RWPE2 (cell line): ENCODE measurements at regions not wholly inside any gene's neighbourhood (a gene's known extent, or its start where the extent isn't known, plus 50 kb on each side); places are given as distances from the start of the nearest gene placed in this dataset.

Experiments
- ATAC-seq: fragments of 200-7000 bp; cut with Tn5 transposase; 3 replicates; pipeline ENCODE4 v1.9.1; 2021; ENCODE audit warnings: low read depth
- DNase-seq: peaks from one replicate; pipeline ENCODE4 v3.0.0-alpha.2; 2020; ENCODE audit warnings: low spot score
- H3K27ac ChIP-seq: fragments of 450-650 bp; 2 replicates; pipeline ENCODE4 v1.5.1; 2017; ENCODE audit warnings: mild to moderate bottlenecking; ENCODE audit not compliant: poor library complexity, severe bottlenecking
- H3K27me3 ChIP-seq: fragments of 250-450 bp; sonication (Bioruptor Pico); 2 replicates; pipeline ENCODE4 v1.5.1; 2021; ENCODE audit warnings: mild to moderate bottlenecking, moderate library complexity; ENCODE audit not compliant: insufficient read depth, poor library complexity, severe bottlenecking
- H3K36me3 ChIP-seq: fragments of 250-450 bp; sonication (Bioruptor Pico); 2 replicates; pipeline ENCODE4 v1.5.1; 2020; ENCODE audit warnings: low read depth, mild to moderate bottlenecking, moderate library complexity
- H3K4me1 ChIP-seq: fragments of 250-450 bp; sonication (Bioruptor Pico); 2 replicates; pipeline ENCODE4 v1.5.1; 2021; ENCODE audit warnings: mild to moderate bottlenecking, moderate library complexity; ENCODE audit not compliant: insufficient read depth, poor library complexity, severe bottlenecking
- H3K4me3 ChIP-seq: fragments of 250-450 bp; sonication (Bioruptor Pico); 2 replicates; pipeline ENCODE4 v1.5.1; 2021; ENCODE audit warnings: mild to moderate bottlenecking, moderate library complexity; ENCODE audit not compliant: severe bottlenecking
- H3K9me3 ChIP-seq: fragments of 250-450 bp; sonication (Bioruptor Pico); 2 replicates; pipeline ENCODE4 v1.5.1; 2021; ENCODE audit warnings: mild to moderate bottlenecking, moderate library complexity; ENCODE audit not compliant: severe bottlenecking
- TF ChIP-seq, protein P1 (sequence below): fragments of 450-650 bp; IDR thresholded peaks from one replicate; pipeline ENCODE4 v1.5.1; 2017; ENCODE audit warnings: mild to moderate bottlenecking, moderate library complexity; ENCODE audit not compliant: poor library complexity, severe bottlenecking

DNA sequence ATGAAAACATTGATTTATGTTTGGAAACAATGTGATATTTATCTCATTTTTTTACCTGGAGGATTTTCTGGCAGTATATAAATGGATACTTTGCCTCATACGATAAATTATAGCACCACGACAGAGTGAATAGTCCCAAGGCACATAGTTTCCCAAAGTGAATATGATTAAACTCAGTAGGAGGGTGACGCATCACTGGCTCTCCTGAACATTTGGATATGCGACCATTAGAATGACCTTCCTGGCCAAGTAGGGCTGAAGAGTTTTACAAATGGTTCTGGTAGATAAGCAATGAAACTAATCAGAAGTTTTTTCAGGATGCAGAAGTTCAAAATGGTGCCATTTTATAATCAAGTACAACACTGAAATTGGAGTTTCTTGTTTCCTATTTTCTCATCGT is 397.7 kb downstream of the AASDHPPT start:
- ATAC-seq (no peak), DNase-seq (no peak)
- no peak overlapping the region for H3K27ac ChIP-seq
- no peaks in the 10 kb centered on the region for H3K27me3 ChIP-seq
- H3K4me3 ChIP-seq = no peak overlapping the region
- TF ChIP-seq, protein P1, sequence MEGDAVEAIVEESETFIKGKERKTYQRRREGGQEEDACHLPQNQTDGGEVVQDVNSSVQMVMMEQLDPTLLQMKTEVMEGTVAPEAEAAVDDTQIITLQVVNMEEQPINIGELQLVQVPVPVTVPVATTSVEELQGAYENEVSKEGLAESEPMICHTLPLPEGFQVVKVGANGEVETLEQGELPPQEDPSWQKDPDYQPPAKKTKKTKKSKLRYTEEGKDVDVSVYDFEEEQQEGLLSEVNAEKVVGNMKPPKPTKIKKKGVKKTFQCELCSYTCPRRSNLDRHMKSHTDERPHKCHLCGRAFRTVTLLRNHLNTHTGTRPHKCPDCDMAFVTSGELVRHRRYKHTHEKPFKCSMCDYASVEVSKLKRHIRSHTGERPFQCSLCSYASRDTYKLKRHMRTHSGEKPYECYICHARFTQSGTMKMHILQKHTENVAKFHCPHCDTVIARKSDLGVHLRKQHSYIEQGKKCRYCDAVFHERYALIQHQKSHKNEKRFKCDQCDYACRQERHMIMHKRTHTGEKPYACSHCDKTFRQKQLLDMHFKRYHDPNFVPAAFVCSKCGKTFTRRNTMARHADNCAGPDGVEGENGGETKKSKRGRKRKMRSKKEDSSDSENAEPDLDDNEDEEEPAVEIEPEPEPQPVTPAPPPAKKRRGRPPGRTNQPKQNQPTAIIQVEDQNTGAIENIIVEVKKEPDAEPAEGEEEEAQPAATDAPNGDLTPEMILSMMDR = no peak
- H3K4me1 ChIP-seq = peaks cover 10% of the 10 kb centered on the region
- no peaks in the 10 kb centered on the region for H3K36me3 ChIP-seq
- H3K9me3 ChIP-seq = no peaks in the 10 kb centered on the region

DNA sequence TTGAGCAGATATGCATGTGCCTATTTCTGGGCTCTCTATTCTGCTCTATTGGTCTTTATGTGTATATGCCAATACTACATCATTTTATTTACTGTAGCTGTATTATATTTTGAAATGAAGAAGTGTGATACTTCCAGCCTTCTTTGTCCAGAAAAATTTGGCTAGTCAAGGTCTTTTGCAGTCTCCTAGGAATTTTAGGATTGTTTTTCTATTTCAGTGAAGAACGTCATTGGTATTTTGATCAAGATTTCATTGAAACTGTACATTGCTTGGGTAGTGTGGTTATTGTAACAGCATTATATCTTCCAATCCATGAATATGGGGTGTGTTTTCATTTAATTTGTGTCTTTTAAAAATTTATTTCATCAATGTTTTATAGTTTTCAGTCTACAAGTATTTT is 400.3 kb downstream of the AASDHPPT start:
- DNase-seq (no peak), ATAC-seq (no peak)
- TF ChIP-seq, protein P1 = no peak
- Histone ChIP-seq H3K27ac (no peak overlapping the region), H3K36me3 (no peaks in the 10 kb centered on the region), H3K9me3 (no peaks in the 10 kb centered on the region), H3K27me3 (no peaks in the 10 kb centered on the region), H3K4me1 (peaks cover 14% of the 10 kb centered on the region), H3K4me3 (no peak overlapping the region)

DNA sequence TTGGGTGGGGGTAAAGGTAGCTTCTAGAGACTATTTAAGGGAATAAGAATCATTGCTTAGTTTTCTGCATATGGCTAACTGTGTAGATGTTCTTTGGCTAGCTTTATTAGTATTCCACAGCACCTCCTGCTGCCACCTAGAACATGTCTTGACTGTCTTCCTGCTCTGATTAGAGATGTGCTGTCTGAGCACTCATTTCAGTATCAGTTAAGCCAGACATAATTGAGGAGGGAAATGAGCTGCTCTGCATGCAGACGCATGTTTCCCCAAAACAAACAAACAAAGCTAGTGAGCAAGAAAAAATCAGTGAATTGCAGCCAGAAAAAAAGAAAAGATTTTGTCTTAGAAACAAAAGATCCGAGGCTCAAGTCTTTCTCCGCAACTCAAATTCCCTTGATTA is 402.2 kb downstream of the AASDHPPT start:
- DNase-seq = no peak
- Histone ChIP-seq H3K27me3 (no peaks in the 10 kb centered on the region), H3K36me3 (no peaks in the 10 kb centered on the region), H3K27ac (no peak overlapping the region), H3K9me3 (no peaks in the 10 kb centered on the region), H3K4me1 (peaks cover 15% of the 10 kb centered on the region), H3K4me3 (no peak overlapping the region)
- no peak for ATAC-seq
- TF ChIP-seq, protein P1 = no peak

DNA sequence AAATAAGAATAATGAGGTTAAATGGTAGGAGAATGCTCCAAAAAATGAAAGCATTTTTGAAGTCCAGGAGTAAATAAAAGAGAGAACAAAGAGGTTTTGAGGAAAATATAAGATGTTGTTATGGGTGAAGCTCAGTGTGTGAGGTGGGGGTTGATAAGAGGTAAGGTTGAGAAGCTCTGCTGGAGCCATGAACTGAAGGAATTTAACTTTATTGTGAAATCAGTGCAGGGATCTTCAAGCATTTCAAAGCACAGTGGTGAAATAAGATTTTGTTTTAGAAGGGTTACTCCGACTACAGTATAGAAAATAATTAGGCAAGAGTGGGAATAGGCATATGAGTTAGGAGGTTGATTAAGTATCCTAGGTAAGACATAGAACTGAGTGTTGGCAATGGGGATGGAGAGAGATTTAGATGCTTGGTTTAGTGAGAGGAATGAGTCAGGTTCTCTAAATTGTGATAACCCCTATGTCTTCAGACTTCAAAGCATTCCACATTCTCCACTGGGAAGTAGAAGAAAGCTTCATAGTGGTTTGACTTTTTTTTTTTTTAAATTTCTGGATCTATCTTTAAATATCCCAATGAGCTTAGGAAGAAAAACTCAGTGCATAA is 403.2 kb downstream of the AASDHPPT start:
- ATAC-seq (no peak), DNase-seq (no peak)
- peaks cover 15% of the 10 kb centered on the region for H3K4me1 ChIP-seq
- H3K27me3 ChIP-seq = no peaks in the 10 kb centered on the region
- no peak overlapping the region for H3K27ac ChIP-seq
- no peaks in the 10 kb centered on the region for H3K9me3 ChIP-seq
- H3K4me3 ChIP-seq = no peak overlapping the region
- TF ChIP-seq, protein P1 = no peak
- no peaks in the 10 kb centered on the region for H3K36me3 ChIP-seq

DNA sequence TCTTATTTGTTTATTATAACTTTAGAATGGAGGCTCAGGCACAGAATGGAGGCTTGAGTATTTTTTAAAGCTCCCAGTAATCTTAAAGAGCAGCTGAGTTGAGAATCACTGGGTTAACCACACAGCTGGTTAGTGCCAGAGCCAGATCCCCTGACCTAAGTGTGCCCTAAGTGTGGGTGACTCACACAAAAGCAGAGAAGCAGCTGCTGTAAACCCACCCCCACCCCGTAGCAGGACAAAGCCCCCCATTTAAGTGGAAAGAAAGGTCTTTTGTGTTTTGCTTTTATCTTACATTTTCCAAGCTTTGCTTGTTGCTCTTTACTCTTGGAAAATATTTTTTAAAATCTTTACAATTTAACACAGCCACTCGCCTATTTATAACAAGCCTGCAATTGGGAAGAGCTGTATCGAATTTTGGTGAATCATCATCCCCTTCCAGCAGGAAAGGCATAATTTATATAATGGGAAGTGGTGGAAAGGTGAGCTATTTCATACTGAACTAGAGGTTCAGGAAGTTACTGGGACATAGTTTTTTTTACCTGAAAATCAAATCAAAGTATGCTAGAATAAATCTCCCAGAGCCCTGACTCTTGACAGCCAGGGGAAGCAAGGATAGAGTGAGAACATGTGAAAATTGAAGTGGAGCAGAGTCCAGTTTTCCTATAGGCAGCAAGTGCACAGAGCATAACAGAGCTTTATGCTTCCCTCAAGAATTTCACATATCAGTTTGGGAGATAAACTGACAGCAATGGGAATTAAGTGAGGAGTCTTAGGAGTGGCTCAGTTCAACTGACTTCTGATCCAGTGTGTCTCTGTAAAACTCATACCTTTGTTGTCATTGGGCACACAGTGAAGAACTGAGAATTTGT is 405.7 kb downstream of the AASDHPPT start:
- ATAC-seq = peak; percentile 96

More for the DNA sequence above, 405.7 kb downstream of the AASDHPPT start:
- Histone ChIP-seq H3K36me3 (no peaks in the 10 kb centered on the region), H3K4me3 (no peak overlapping the region), H3K9me3 (no peaks in the 10 kb centered on the region), H3K27me3 (no peaks in the 10 kb centered on the region), H3K4me1 (peaks cover 15% of the 10 kb centered on the region), H3K27ac (peak overlapping the region; percentile 74)
- TF ChIP-seq, protein P1 = no peak
- no peak for DNase-seq
